GM12872 (cell line): ENCODE measurements at regions not wholly inside any gene's neighbourhood (a gene's known extent, or its start where the extent isn't known, plus 50 kb on each side); places are given as distances from the start of the nearest gene placed in this dataset.

ENCODE experiments used
- CTCF ChIP-seq: IDR thresholded peaks from 3 replicates; pipeline ENCODE4 v1.5.1; 2011; ENCODE audit warnings: low read depth, mild to moderate bottlenecking, low read length, moderate library complexity; ENCODE audit not compliant: insufficient read depth

DNA sequence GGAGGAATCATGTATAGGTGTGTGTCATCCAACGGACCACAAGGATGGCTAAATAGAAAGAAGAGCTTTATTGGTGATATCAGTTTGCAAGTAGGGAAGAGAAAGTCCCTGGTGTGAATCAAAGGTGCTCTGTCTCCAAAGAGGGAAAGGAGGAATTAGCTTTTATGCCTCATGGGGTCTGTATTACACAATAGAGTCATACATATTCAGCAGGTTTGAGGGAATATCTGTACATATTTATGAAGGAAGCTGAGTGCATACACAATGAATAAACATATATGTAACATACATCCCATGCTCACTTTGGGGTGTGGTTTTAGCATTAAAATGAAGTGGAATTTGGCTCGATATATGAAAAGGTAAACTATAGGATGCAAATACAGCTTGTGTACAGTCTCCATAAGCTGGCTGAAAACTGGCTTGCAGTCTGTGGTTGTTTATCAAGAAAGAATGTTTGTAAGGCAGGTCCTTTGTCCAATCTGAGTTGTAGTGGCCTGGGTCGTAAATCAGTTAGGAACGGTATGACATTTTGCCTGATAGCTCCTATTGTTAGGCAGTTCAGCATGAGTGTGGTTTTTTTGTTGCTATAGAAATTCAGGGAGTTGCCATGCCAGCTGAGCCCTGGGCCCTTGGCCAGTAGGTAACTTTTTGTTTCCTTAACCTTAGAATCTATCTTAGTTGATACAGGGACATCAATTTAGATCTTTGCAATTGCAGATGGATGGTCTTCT is 198.0 kb upstream of the ZP4 start:
- TF ChIP-seq CTCF, result no peak

- TF ChIP-seq CTCF, result no peak
Observed at GRCh38 chr1:238073991-238074390, 183.3 kb upstream of the ZP4 start.

- no peak for TF ChIP-seq CTCF
Observed at GRCh38 chr1:238071061-238071460, 180.3 kb upstream of the ZP4 start.

DNA sequence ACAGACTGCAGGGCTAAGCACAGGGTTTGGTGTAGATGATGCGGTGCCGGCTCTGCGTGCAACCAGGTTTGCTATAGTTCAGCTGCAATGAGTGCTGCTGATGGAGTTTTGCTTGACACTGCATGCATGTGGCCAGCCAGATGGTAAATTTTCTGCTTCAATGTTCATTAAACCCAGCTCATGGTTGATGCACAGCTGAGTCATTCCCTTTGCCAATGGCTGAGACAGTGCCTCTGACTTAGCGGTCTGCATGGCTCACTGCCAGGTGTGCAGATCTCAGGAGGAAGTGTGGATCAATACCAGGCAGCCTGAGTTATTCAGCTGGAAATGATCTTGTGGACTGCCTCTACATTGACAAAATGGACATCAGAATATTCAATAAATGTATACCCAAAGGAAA is 172.7 kb upstream of the ZP4 start:
- TF ChIP-seq CTCF, result no peak

DNA sequence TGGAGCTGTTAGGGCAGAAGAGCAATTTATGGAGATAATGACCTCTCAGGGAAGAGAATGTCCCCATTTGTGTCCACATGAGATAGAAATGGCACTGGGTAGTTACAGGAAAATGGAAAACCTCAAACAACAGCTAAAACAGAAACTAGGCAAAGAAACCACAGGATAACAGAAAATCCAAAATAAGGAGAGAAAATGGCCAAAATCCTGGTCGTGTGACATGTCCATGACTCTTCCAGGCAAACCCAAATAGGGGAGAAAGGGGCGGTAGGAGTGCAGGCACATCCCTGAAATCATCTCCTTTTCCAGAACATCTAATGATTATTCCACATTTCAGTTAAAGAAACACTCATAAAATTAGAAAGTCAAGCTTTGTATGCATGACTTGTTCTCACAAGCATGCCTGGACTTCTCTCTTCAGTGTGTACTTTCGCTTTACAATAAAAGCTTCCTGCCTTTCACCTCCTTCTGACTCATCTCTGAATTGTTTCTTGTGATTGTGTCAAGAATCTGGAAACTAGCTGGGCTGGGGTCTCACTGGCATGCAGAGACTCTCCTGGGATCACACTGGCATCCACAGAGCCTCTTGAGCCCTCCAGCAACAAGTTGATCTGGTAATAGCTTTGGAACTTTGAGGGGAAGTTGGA is 171.4 kb upstream of the ZP4 start:
- TF ChIP-seq CTCF, result no peak

DNA sequence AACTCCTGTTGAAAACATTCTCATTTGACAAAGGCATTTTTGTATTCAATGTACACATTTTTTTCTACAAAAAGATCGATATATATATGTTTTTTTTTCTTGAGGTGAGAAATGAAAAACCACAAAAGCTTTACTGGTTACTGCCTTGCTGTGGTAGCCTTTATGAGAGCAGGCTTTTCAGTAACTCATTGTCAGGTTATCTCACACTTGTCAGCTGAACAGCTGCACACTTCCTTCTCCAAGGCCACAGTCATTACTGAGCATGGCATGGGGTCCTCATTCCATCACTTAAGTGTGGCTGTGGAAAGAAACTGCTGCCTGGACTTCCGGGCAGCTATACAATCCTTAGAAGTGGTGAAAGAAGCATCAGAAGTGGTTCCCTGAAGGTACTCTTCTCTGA is 169.3 kb upstream of the ZP4 start:
- TF ChIP-seq CTCF, result no peak

- no peak for TF ChIP-seq CTCF
Observed at GRCh38 chr1:238052496-238053266, 162.0 kb upstream of the ZP4 start.
